H1 (cell line): ENCODE measurements at regions not wholly inside any gene's neighbourhood (a gene's known extent, or its start where the extent isn't known, plus 50 kb on each side); places are given as distances from the start of the nearest gene placed in this dataset.

ENCODE experiments used
- ATF3 ChIP-seq: IDR thresholded peaks from 2 replicates; pipeline ENCODE4 v1.6.1; 2011; ENCODE audit warnings: low read depth, mild to moderate bottlenecking, low read length; ENCODE audit not compliant: insufficient read depth
- BACH1 ChIP-seq: IDR thresholded peaks from 2 replicates; pipeline ENCODE4 v1.6.1; 2012; ENCODE audit warnings: low read length, improper control_type of control experiment
- CBX5 ChIP-seq: fragments of 300-800, 300-1000 bp; sonication (generic); IDR thresholded peaks from 2 replicates; pipeline ENCODE4 v1.7.1; 2016; ENCODE audit warnings: antibody characterized with exemption, low read length, low read depth
- CHD7 ChIP-seq: fragments of 300-600 bp; sonication (generic); IDR thresholded peaks from 2 replicates; pipeline ENCODE4 v1.7.1; 2012; ENCODE audit warnings: low read length, moderate library complexity, mild to moderate bottlenecking, inconsistent platforms; ENCODE audit not compliant: insufficient replicate concordance
- KDM5A ChIP-seq: fragments of 200-600 bp; IDR thresholded peaks from 2 replicates; pipeline ENCODE4 v1.7.1; 2012; ENCODE audit warnings: mild to moderate bottlenecking, low read length, inconsistent platforms, mixed read lengths
- NRF1 ChIP-seq: IDR thresholded peaks from 2 replicates; pipeline ENCODE4 v1.6.1; 2011; ENCODE audit warnings: mild to moderate bottlenecking, low read depth, low read length, improper control_type of control experiment
- PHF8 ChIP-seq: fragments of 200-600 bp; sonication (generic); conservative IDR thresholded peaks from 2 replicates; pipeline ENCODE4 v1.7.1; 2012; ENCODE audit warnings: low read depth, mild to moderate bottlenecking, inconsistent platforms, low read length, moderate library complexity
- RAD21 ChIP-seq, 2 experiments: IDR thresholded peaks in 1 of 2; conservative IDR thresholded peaks in 1 of 2; 2 replicates each; pipeline ENCODE4 v1.6.1; 2011; ENCODE audit warnings: low read depth in 2 of 2, low read length in 2 of 2, improper control_type of control experiment in 1 of 2, inconsistent platforms in 1 of 2, mild to moderate bottlenecking in 1 of 2, moderate library complexity in 1 of 2
- SRF ChIP-seq: IDR thresholded peaks from 2 replicates; pipeline ENCODE4 v1.6.1; 2011; ENCODE audit warnings: mild to moderate bottlenecking, low read depth, low read length, moderate library complexity
- TAF7 ChIP-seq: optimal IDR thresholded peaks from 2 replicates; pipeline ENCODE3; 2011; ENCODE audit warnings: low read depth, mild to moderate bottlenecking, inconsistent platforms, low read length, moderate library complexity, borderline replicate concordance
- TCF12 ChIP-seq: IDR thresholded peaks from 2 replicates; pipeline ENCODE4 v1.6.1; 2011; ENCODE audit warnings: low read depth, mild to moderate bottlenecking, low read length

GRCh38 chr20:50409495-50409894 lies 100.7 kb upstream of the PTPN1 start (continued):
- TF ChIP-seq CHD7 (no peak), CBX5 (no peak), ATF3 (no peak), SRF (no peak), BACH1 (no peak), RAD21 (IDR thresholded peaks at IDR 0.05 in 1 of 2, conservative IDR thresholded peaks at IDR 0.05 in 1 of 2; ENCODE audit: low read depth in 2 of 2, low read length in 2 of 2) (no peak), KDM5A (no peak), TCF12 (no peak), PHF8 (no peak), TAF7 (no peak), NRF1 (no peak)
